Thoracic aorta (tissue), 2 donors: ENCODE measurements at regions not wholly inside any gene's neighbourhood (a gene's known extent, or its start where the extent isn't known, plus 50 kb on each side); places are given as distances from the start of the nearest gene placed in this dataset.

ENCODE experiments used
- ATAC-seq: fragments of 150-250 bp; one replicate; pipeline ENCODE4 v1.8.0; 2017; ENCODE audit warnings: low read depth; ENCODE audit not compliant: insufficient number of reproducible peaks, low FRiP score
- DNase-seq: peaks from one replicate; pipeline ENCODE4 v3.0.0-alpha.2; 2020; ENCODE audit warnings: low spot score
- H3K27ac ChIP-seq, 2 donors: fragments of 200-600 bp; sonication (generic); 1 replicate in 1 of 2; 2 replicates in 1 of 2; pipeline ENCODE4 v1.5.1; 2016; ENCODE audit warnings: mild to moderate bottlenecking in 2 of 2, moderate library complexity in 2 of 2
- H3K27me3 ChIP-seq: fragments of 200-600 bp; sonication (generic); replicated peaks from 2 replicates; pipeline ENCODE4 v1.6.0; 2016; ENCODE audit warnings: mild to moderate bottlenecking; ENCODE audit not compliant: insufficient read depth
- H3K36me3 ChIP-seq: fragments of 200-600 bp; sonication (generic); one replicate; pipeline ENCODE4 v1.5.1; 2016
- H3K4me1 ChIP-seq, 2 donors: fragments of 200-600 bp; sonication (generic); 1 replicate in 1 of 2; 2 replicates in 1 of 2; pipeline versions ENCODE4 v1.5.1 to v1.6.0; 2016; ENCODE audit warnings: low read depth in 2 of 2, mild to moderate bottlenecking in 1 of 2; ENCODE audit not compliant: control insufficient read depth in 1 of 2
- H3K4me3 ChIP-seq: fragments of 200-600 bp; sonication (generic); 2 replicates; pipeline ENCODE4 v1.5.1; 2016; ENCODE audit warnings: mild to moderate bottlenecking
- H3K9me3 ChIP-seq: fragments of 200-600 bp; sonication (generic); 2 replicates; pipeline ENCODE4 v1.5.1; 2016
- CTCF ChIP-seq: fragments of 200-600 bp; sonication (generic); IDR thresholded peaks from one replicate; pipeline ENCODE4 v1.5.1; 2019; ENCODE audit warnings: antibody characterized with exemption

DNA sequence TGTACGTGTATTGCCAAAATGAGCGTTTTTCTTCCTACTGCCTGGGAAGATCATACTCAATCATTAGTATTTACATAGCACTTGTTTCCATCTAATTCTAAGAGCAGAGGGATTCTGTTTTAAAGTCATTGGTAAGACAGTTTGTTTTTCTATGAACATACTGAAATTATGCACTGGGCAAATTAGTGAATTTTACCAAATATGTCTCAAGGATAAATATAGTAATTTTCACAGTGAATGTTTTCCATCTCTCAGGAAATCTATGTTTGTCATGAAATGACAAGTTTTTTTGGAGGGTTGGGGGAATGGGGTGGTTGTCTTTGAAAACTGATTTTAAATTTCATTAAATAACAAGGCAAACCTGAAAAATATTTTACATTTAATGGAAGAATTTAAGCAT lies 441.3 kb upstream of the ARRDC3 start:
- Histone ChIP-seq H3K9me3 (no peaks in the 10 kb centered on the region), H3K27me3 (no peaks in the 10 kb centered on the region), H3K27ac (no peak overlapping the region), H3K4me1 (no peaks in the 10 kb centered on the region), H3K4me3 (no peak overlapping the region), H3K36me3 (no peaks in the 10 kb centered on the region)
- ATAC-seq, result no peak
- no peak for DNase-seq
- no peak for TF ChIP-seq CTCF

DNA sequence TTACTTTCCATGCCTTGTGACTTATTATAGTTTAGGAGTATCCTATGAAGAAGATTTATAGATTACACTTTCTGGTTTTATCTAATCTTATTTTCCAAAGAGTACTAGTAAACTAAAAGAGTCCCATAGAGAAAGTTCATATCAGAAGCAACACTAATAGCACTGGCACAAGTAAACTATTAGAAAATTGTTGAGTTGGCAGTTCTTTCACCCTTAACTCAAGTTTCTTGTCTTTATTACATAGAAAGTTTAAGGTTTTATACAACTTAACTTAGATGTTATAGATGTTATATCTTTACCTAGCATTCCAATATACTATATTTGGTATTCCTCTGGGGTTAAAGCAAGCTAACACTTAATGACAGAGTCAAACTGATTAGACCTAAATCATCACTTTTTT lies 437.8 kb upstream of the ARRDC3 start:
- no peaks in the 10 kb centered on the region for H3K9me3 ChIP-seq
- DNase-seq (no peak), ATAC-seq (no peak)
- no peaks in the 10 kb centered on the region for H3K4me1 ChIP-seq
- H3K27me3 ChIP-seq, result no peaks in the 10 kb centered on the region
- no peaks in the 10 kb centered on the region for H3K36me3 ChIP-seq
- TF ChIP-seq CTCF, result no peak
- no peak overlapping the region for H3K4me3 ChIP-seq
- no peak overlapping the region for H3K27ac ChIP-seq

DNA sequence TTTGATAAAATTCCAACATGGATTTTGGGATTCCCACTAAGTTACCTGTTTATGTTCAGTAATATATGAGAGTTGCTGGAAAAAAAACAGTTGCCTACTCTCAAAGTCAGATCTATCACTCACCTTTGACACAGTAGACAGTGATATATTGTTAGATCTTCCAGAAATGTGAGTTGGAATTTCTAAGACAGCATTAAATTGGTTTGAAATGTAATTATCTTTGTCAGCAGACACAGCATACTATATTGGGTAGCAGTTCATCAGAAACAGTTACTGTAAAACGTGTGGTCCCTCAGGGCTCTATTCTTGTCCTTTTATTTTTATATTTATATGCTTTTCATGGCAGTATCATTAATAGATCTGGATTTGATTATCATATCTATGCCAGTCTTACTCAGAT lies 433.6 kb upstream of the ARRDC3 start:
- Histone ChIP-seq H3K27ac (no peak overlapping the region), H3K4me1 (no peaks in the 10 kb centered on the region), H3K36me3 (no peaks in the 10 kb centered on the region), H3K9me3 (no peaks in the 10 kb centered on the region), H3K4me3 (no peak overlapping the region), H3K27me3 (no peaks in the 10 kb centered on the region)
- ATAC-seq (no peak), DNase-seq (no peak)
- no peak for TF ChIP-seq CTCF

- Histone ChIP-seq H3K27me3 (no peaks in the 10 kb centered on the region), H3K36me3 (no peaks in the 10 kb centered on the region), H3K4me1 (no peaks in the 10 kb centered on the region), H3K27ac (no peak overlapping the region), H3K4me3 (no peak overlapping the region), H3K9me3 (no peaks in the 10 kb centered on the region)
- DNase-seq, result no peak
- ATAC-seq, result no peak
- no peak for TF ChIP-seq CTCF
Observed at GRCh38 chr5:91797576-91797975, 414.5 kb upstream of the ARRDC3 start.

DNA sequence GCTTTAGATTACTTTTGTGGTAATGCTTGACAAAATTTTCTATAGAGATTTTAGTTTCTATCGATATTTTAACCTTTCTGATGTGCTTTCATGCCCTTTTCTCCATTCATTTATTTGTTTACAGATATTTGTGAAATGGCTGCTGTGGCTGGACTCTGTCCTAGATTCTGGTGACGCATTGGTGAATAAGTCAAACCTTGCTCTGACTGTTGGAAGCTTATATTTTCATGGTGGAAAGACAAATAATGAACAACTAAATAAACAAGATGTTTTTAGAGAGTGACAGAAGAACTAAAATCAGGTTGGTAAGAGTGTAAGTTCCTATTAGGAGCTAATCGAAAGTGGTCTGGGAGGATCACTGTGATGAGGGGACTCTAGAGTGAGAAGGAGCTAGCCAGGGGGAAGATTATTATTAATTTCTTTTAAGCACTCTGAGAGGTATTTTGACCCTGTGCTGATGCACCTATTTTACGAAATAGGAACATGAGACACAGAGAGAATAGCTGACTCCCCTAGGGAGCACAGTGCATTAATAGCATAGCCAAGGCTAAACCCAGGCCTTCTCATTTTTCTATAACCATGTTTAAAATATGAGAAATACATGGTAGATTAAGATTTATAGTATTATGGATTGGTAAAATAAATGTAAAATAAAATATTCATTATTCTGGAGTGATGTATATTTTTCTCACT lies 411.9 kb upstream of the ARRDC3 start:
- H3K36me3 ChIP-seq, result no peaks in the 10 kb centered on the region
- no peaks in the 10 kb centered on the region for H3K27me3 ChIP-seq
- H3K4me3 ChIP-seq, result no peak overlapping the region
- no peaks in the 10 kb centered on the region for H3K9me3 ChIP-seq
- no peak overlapping the region for H3K27ac ChIP-seq
- DNase-seq (no peak), ATAC-seq (no peak)
- TF ChIP-seq CTCF, result no peak
- no peaks in the 10 kb centered on the region for H3K4me1 ChIP-seq
